Type B pancreatic cell (in vitro differentiated cells): ENCODE measurements at regions not wholly inside any gene's neighbourhood (a gene's known extent, or its start where the extent isn't known, plus 50 kb on each side); places are given as distances from the start of the nearest gene placed in this dataset.

Experiments
- DNase-seq: peaks from one replicate; pipeline ENCODE4 v3.0.0; 2021; ENCODE audit warnings: mixed read lengths; ENCODE audit not compliant: unreplicated experiment; ENCODE audit errors: extremely low spot score
- H3K27ac Mint-ChIP-seq: 2 replicates; pipeline ENCODE4 v1.8.0; 2021; ENCODE audit warnings: mild to moderate bottlenecking, mixed read lengths
- H3K27me3 Mint-ChIP-seq: 2 replicates; pipeline ENCODE4 v1.8.0; 2021; ENCODE audit warnings: mixed read lengths
- H3K36me3 Mint-ChIP-seq: 2 replicates; pipeline ENCODE4 v1.8.0; 2021; ENCODE audit warnings: mixed read lengths
- H3K4me1 Mint-ChIP-seq: one replicate; pipeline ENCODE4 v1.8.0; 2021; ENCODE audit warnings: mixed read lengths; ENCODE audit not compliant: unreplicated experiment
- H3K4me3 Mint-ChIP-seq: 2 replicates; pipeline ENCODE4 v1.8.0; 2021; ENCODE audit warnings: mild to moderate bottlenecking, mixed read lengths
- H3K9me3 Mint-ChIP-seq: 2 replicates; pipeline ENCODE4 v1.8.0; 2021; ENCODE audit warnings: mixed read lengths
- TF ChIP-seq, protein P1 (sequence below): fragments of 200-600 bp; sonication (generic); conservative IDR thresholded peaks from 2 replicates; pipeline ENCODE4 v1.5.0; 2021; ENCODE audit warnings: antibody characterized with exemption, mild to moderate bottlenecking

DNA sequence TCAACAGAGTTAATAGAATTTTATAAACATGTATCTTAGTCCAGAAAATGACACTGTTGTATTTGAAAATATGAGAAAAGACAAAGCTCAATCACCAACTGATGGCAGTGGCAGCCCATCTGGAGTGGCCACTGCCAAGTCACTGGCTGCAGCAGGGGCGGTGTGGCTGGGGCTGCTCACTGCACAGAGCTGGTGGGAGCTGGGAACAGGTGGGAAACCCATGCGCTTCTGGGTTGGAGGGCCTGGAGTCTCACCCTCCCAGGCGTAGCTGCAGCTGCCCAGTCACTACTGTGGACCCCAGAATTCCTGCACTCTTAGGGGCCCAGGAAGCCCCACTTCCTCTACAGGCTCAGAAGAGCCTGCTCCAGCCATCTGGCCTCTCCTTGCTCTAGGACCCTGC lies 251.8 kb upstream of the NDST4 start:
- no peaks in the 10 kb centered on the region for H3K9me3 Mint-ChIP-seq
- no peak overlapping the region for H3K27ac Mint-ChIP-seq
- no peaks in the 10 kb centered on the region for H3K4me1 Mint-ChIP-seq
- H3K27me3 Mint-ChIP-seq, result no peaks in the 10 kb centered on the region
- DNase-seq, result no peak
- TF ChIP-seq, protein P1, sequence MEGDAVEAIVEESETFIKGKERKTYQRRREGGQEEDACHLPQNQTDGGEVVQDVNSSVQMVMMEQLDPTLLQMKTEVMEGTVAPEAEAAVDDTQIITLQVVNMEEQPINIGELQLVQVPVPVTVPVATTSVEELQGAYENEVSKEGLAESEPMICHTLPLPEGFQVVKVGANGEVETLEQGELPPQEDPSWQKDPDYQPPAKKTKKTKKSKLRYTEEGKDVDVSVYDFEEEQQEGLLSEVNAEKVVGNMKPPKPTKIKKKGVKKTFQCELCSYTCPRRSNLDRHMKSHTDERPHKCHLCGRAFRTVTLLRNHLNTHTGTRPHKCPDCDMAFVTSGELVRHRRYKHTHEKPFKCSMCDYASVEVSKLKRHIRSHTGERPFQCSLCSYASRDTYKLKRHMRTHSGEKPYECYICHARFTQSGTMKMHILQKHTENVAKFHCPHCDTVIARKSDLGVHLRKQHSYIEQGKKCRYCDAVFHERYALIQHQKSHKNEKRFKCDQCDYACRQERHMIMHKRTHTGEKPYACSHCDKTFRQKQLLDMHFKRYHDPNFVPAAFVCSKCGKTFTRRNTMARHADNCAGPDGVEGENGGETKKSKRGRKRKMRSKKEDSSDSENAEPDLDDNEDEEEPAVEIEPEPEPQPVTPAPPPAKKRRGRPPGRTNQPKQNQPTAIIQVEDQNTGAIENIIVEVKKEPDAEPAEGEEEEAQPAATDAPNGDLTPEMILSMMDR, result no peak
- H3K4me3 Mint-ChIP-seq, result no peak overlapping the region
- no peaks in the 10 kb centered on the region for H3K36me3 Mint-ChIP-seq

DNA sequence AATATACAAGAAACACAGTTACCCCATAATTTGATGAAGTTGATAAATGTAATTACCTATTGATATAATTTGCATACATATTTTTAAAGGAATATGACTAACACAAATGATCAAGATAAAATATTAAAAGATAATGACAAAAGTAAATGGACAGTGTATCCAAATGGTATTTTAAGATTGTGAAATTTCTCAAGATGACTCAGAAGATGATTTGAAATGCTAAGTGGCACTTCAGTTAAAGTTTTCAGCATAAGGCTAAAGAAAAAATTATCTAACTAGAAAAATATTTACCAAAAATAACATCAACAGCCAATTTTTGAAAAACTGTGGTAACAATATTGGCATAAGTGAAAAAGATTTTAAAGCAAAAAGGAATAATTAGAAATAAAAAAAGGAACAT lies 248.4 kb upstream of the NDST4 start:
- no peak overlapping the region for H3K27ac Mint-ChIP-seq
- no peak for DNase-seq
- no peaks in the 10 kb centered on the region for H3K9me3 Mint-ChIP-seq
- no peaks in the 10 kb centered on the region for H3K36me3 Mint-ChIP-seq
- TF ChIP-seq, protein P1, result no peak
- no peak overlapping the region for H3K4me3 Mint-ChIP-seq
- no peaks in the 10 kb centered on the region for H3K4me1 Mint-ChIP-seq
- no peaks in the 10 kb centered on the region for H3K27me3 Mint-ChIP-seq

DNA sequence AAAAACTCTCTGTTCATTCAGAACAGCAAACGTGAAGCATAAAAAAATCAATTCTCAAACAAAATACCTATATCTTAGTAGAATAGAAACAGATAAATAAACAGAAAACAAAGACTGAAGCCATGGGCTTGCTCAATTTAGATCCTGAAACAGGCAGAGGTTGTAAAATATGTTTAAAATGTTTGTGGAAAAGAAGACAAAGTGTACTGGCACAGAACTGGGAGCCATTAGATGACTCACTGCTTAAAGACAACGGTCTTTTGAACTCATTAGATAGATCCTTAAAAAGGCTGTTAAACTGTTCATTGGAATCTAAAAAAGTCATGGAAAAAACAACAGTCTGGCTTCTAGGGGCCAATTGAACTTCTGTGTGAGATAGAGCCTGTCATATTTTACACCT lies 247.0 kb upstream of the NDST4 start:
- no peaks in the 10 kb centered on the region for H3K27me3 Mint-ChIP-seq
- no peaks in the 10 kb centered on the region for H3K4me1 Mint-ChIP-seq
- TF ChIP-seq, protein P1, result no peak
- no peaks in the 10 kb centered on the region for H3K36me3 Mint-ChIP-seq
- no peaks in the 10 kb centered on the region for H3K9me3 Mint-ChIP-seq
- H3K4me3 Mint-ChIP-seq, result no peak overlapping the region
- no peak for DNase-seq
- H3K27ac Mint-ChIP-seq, result no peak overlapping the region

DNA sequence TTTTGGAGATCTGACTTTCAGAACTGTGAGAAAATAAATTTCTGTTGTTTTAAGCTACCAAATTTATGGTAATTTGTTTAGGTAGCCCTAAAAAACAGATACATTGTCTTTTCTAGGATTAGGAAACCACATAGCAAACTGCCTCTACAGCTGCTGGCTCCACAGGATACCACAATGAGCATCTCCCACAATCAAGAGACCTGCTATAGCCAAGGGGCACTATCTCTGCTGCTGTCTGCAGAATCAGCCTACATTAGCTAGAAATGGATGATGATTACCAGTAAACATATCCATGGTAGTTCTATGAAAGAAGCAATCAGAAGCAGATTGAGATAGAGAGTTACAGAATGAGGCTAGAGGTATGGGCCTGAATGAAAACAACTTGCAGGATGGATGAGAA lies 244.4 kb upstream of the NDST4 start:
- H3K27me3 Mint-ChIP-seq, result no peaks in the 10 kb centered on the region
- no peaks in the 10 kb centered on the region for H3K4me1 Mint-ChIP-seq
- H3K27ac Mint-ChIP-seq, result no peak overlapping the region
- TF ChIP-seq, protein P1, result no peak
- DNase-seq, result no peak
- no peaks in the 10 kb centered on the region for H3K36me3 Mint-ChIP-seq
- H3K9me3 Mint-ChIP-seq, result peaks cover 17% of the 10 kb centered on the region
- H3K4me3 Mint-ChIP-seq, result no peak overlapping the region

DNA sequence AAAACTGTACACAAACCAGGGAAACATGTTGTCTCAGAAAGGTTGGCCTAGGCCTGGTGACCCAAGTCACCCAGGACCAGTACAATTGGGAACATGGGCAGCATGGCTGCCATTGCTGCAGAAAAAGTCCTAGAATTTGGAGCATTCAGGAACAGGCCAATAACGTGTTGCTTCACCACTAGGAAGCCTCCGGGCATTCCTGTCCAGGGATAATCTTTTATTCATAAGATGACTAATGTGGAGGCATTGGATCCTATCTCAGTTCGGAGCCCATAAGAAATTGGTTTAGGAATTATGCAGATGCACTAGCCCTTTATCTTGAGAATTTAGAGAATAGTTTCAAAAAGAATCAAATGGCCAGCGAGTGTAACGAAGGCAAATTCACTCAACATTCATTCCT lies 242.8 kb upstream of the NDST4 start:
- Mint-ChIP-seq H3K27ac (no peak overlapping the region), H3K27me3 (no peaks in the 10 kb centered on the region), H3K36me3 (no peaks in the 10 kb centered on the region), H3K9me3 (peaks cover 17% of the 10 kb centered on the region), H3K4me3 (no peak overlapping the region), H3K4me1 (no peaks in the 10 kb centered on the region)
- no peak for DNase-seq
- TF ChIP-seq, protein P1, result no peak

DNA sequence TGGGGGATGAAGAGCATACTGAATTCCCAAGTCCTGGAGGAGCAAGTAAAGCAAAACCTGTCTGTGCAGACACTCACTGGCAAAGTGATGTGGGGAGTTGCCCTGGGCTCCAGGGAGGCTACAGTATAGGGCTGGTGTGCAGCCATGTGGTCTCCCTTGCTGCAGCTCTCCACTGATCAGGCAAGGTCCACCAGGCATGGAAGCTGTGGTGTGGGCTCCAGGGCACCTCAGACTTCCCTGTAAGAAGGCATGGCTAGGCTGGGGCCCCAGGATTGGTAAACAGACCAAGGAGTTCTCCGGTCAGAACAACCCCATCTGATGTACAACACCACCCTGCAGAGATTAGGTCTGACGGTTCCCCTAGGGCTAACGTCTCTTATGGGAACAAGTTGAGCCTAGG lies 241.9 kb upstream of the NDST4 start:
- Mint-ChIP-seq H3K4me1 (no peaks in the 10 kb centered on the region), H3K4me3 (no peak overlapping the region), H3K36me3 (no peaks in the 10 kb centered on the region), H3K27me3 (no peaks in the 10 kb centered on the region), H3K27ac (no peak overlapping the region), H3K9me3 (peaks cover 17% of the 10 kb centered on the region)
- TF ChIP-seq, protein P1, result no peak
- DNase-seq, result no peak
